GM19328 (cell line): ENCODE measurements at regions not wholly inside any gene's neighbourhood (a gene's known extent, or its start where the extent isn't known, plus 50 kb on each side); places are given as distances from the start of the nearest gene placed in this dataset.

Experiments used
- ATAC-seq: cut with Tn5 transposase; IDR thresholded peaks from one replicate; pipeline ENCODE4 v1.9.1; 2021; ENCODE audit warnings: mild to moderate bottlenecking, moderate library complexity; ENCODE audit not compliant: unreplicated experiment

- ATAC-seq = no peak
Measured at GRCh38 chr5:28780083-28780692, 1741.8 kb upstream of the CDH9 start.

- ATAC-seq = no peak
Measured at GRCh38 chr5:28779161-28779754, 1740.9 kb upstream of the CDH9 start.

GRCh38 chr5:28770307-28770706, 1731.9 kb upstream of the CDH9 start:
- no peak for ATAC-seq

- no peak for ATAC-seq
Measured at GRCh38 chr5:28766565-28767158, 1728.3 kb upstream of the CDH9 start.

GRCh38 chr5:28751396-28751795, 1713.0 kb upstream of the CDH9 start:
- ATAC-seq = no peak

- ATAC-seq = no peak
Measured at GRCh38 chr5:28750251-28750650, 1711.9 kb upstream of the CDH9 start.

- no peak for ATAC-seq
Measured at GRCh38 chr5:28748446-28748845, 1710.1 kb upstream of the CDH9 start.

GRCh38 chr5:28743716-28744110, 1705.3 kb upstream of the CDH9 start:
- ATAC-seq = no peak

- ATAC-seq = no peak
Measured at GRCh38 chr5:28743025-28743715, 1704.8 kb upstream of the CDH9 start.

- ATAC-seq = no peak
Measured at GRCh38 chr5:28737682-28738081, 1699.3 kb upstream of the CDH9 start.

- ATAC-seq = no peak
Measured at GRCh38 chr5:28737222-28737621, 1698.8 kb upstream of the CDH9 start.

- ATAC-seq = no peak
Measured at GRCh38 chr5:28734396-28734795, 1696.0 kb upstream of the CDH9 start.

- ATAC-seq = no peak
Measured at GRCh38 chr5:28729067-28729466, 1690.7 kb upstream of the CDH9 start.

GRCh38 chr5:28726815-28727214, 1688.4 kb upstream of the CDH9 start:
- no peak for ATAC-seq

GRCh38 chr5:28725001-28725400, 1686.6 kb upstream of the CDH9 start:
- ATAC-seq = no peak

GRCh38 chr5:28714907-28715698, 1676.7 kb upstream of the CDH9 start:
- no peak for ATAC-seq

GRCh38 chr5:28710360-28710759, 1672.0 kb upstream of the CDH9 start:
- no peak for ATAC-seq

GRCh38 chr5:28708472-28708871, 1670.1 kb upstream of the CDH9 start:
- no peak for ATAC-seq

- ATAC-seq = no peak
Measured at GRCh38 chr5:28707706-28708105, 1669.3 kb upstream of the CDH9 start.

- ATAC-seq = no peak
Measured at GRCh38 chr5:28703651-28704260, 1665.4 kb upstream of the CDH9 start.

GRCh38 chr5:28691526-28691925, 1653.1 kb upstream of the CDH9 start:
- ATAC-seq = no peak
